PC-9 (cell line): ENCODE measurements at regions not wholly inside any gene's neighbourhood (a gene's known extent, or its start where the extent isn't known, plus 50 kb on each side); places are given as distances from the start of the nearest gene placed in this dataset.

ENCODE experiments used
- CTCF ChIP-seq: fragments of 200-600 bp; sonication (generic); conservative IDR thresholded peaks from 2 replicates; pipeline ENCODE4 v1.6.1; 2017; ENCODE audit warnings: mixed run types, antibody characterized with exemption, mild to moderate bottlenecking, moderate library complexity
- EZH2 ChIP-seq: fragments of 200-600 bp; sonication (generic); IDR thresholded peaks from 2 replicates; pipeline ENCODE4 v1.8.0; 2017; ENCODE audit warnings: antibody characterized with exemption, low read depth

GRCh38 chr3:75380276-75380771, 283.8 kb upstream of the FRG2C start:
- TF ChIP-seq CTCF (no peak), EZH2 (no peak)
